Activated CD8-positive, alpha-beta memory T cell treated with anti-CD3 and anti-CD28 coated beads, Interleukin-2, amount 10 ng/mL, durations not matched to agents 7 days and 5 days (primary cell): ENCODE measurements at regions not wholly inside any gene's neighbourhood (a gene's known extent, or its start where the extent isn't known, plus 50 kb on each side); places are given as distances from the start of the nearest gene placed in this dataset.

ENCODE experiments used
- ATAC-seq: fragments of 150-1000 bp; cut with Tn5 transposase; one replicate; pipeline ENCODE4 v1.10.0; 2021; ENCODE audit warnings: moderate library complexity
- CTCF ChIA-PET: fragments of 350-600 bp; sonication (Branson Sonifier 250); formaldehyde crosslinking; loops from one replicate; lab custom pipeline; 2021; ENCODE audit warnings: antibody characterized with exemption; lab: Charles Lee
- DNase-seq: peaks from one replicate; pipeline ENCODE4 v3.0.0-alpha.2; 2020
- H3K27ac Mint-ChIP-seq: one replicate; pipeline ENCODE4 v1.8.0; 2021; ENCODE audit warnings: mild to moderate bottlenecking, mixed read lengths
- H3K27me3 Mint-ChIP-seq: one replicate; pipeline ENCODE4 v1.8.0; 2021; ENCODE audit warnings: mixed read lengths
- H3K36me3 Mint-ChIP-seq: one replicate; pipeline ENCODE4 v1.8.0; 2021; ENCODE audit warnings: mild to moderate bottlenecking, mixed read lengths
- H3K4me1 Mint-ChIP-seq: one replicate; pipeline ENCODE4 v1.8.0; 2021; ENCODE audit warnings: mixed read lengths
- H3K4me3 Mint-ChIP-seq: one replicate; pipeline ENCODE4 v1.8.0; 2021; ENCODE audit warnings: mild to moderate bottlenecking, moderate library complexity, mixed read lengths
- H3K9me3 Mint-ChIP-seq: one replicate; pipeline ENCODE4 v1.8.0; 2022; ENCODE audit warnings: low read depth, mixed read lengths

DNA sequence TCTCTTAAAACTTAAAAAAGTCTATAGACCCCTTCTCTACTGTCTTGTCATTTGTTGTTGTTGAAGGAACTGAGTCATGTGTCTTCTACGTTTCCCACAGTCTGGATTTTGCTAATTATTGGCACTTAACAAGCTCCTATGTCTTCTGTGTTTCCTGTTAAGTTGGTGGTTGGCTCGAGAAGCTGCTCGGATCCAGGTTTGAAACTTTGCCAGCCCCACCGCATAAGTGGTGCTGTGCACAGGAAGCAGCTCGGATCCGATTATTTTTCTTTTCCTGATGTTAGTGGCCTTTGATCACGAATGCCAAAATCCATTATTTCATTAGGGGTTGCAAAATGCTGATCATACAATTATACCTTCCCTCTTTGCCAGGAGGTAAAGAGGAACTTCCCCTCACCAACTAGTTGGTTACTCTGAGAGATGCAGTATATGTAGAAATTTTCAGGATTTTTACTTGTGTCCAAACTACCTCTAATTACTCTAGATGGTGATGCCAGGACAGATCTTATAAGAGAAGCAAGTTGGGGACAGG is 186.5 kb downstream of the NSG2 start:
- H3K4me3 Mint-ChIP-seq, result no peak overlapping the region
- no peaks in the 10 kb centered on the region for H3K27me3 Mint-ChIP-seq
- peaks cover 3% of the 10 kb centered on the region for H3K9me3 Mint-ChIP-seq
- no peak overlapping the region for H3K27ac Mint-ChIP-seq
- CTCF ChIA-PET, result no interaction called here
- no peak for DNase-seq
- no peaks in the 10 kb centered on the region for H3K4me1 Mint-ChIP-seq
- no peaks in the 10 kb centered on the region for H3K36me3 Mint-ChIP-seq
- no peak for ATAC-seq

DNA sequence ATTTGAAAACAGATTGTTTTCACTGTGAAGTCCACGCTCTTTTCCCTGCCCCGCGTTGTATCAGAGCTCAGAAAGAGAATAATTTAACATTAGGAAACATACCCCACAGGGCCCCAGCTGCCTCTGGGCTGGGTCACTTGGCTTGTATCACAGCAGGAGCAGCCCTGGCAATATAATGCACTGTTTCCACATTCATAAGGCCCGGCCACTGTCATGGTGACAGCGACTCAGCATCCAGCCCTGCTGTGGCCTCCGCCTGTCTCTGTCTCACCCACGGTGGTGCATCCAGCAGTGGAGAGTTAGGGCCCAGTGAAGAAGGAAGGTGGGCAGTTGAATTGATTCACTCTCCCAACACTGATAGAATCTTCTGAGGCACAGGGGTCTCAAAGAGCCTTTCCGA is 188.9 kb downstream of the NSG2 start:
- Mint-ChIP-seq H3K4me1 (no peaks in the 10 kb centered on the region), H3K27me3 (no peaks in the 10 kb centered on the region), H3K9me3 (peaks cover 3% of the 10 kb centered on the region), H3K27ac (no peak overlapping the region), H3K36me3 (no peaks in the 10 kb centered on the region), H3K4me3 (no peak overlapping the region)
- DNase-seq, result no peak
- CTCF ChIA-PET, result no interaction called here
- no peak for ATAC-seq

DNA sequence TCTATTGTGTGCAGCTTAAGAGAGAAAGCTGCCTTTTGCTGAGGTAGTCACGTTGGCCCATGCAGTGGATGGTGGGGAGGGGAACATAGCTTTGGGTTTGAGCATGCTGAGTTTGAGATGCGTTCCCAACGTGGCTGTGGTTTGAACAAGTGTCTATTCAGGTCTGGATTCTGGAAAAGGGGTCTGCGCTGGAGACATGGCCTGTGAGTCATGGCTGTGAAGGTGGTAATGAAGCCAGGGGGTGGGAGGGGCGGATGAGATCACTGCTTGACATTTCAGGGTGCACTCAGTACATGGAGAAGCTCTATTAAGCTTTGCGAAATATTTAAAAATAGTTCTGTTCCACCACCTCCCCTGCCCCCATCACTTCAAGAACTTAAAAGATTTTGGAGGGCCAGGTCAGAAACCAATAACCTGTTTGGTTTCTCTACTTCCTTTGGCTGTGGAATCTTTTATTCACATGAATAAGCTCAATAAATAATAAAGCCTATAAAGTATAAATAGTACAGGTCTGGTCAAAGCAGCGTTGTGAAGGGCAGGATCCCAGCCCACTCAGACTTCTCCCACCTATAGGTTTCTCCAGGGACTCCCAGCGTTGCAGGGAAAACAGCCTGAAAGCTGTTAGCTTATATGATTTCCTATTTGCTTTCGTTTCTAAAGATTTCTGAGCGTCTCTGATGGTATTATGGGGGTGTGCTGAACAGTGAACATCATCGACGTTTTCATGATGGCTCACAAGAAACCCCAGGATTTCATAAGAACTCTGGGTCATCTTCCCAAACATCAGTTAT is 189.9 kb downstream of the NSG2 start:
- Mint-ChIP-seq H3K36me3 (no peaks in the 10 kb centered on the region), H3K27ac (no peak overlapping the region), H3K9me3 (peaks cover 3% of the 10 kb centered on the region), H3K4me3 (no peak overlapping the region), H3K27me3 (no peaks in the 10 kb centered on the region), H3K4me1 (no peaks in the 10 kb centered on the region)
- CTCF ChIA-PET, result no interaction called here
- no peak for DNase-seq
- no peak for ATAC-seq

DNA sequence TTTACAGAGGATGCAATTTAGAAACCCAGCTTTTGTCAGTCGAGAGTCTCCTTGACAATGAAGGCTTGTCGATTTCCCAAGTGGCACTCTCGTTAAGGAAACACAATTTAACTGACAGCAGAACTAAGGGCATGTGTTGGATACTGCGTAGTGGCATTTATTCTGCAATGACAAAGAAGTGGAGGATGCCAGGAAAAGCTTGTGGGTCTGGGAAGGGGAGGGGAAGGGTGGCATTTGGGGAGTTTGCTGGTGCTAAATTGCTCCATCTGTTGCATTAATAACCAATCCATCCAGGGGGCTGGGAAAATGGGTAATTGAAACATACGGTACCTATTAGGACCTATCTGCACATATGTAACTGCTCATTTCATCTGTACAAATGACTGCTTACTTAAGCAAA is 190.6 kb downstream of the NSG2 start:
- Mint-ChIP-seq H3K4me3 (no peak overlapping the region), H3K27me3 (no peaks in the 10 kb centered on the region), H3K27ac (no peak overlapping the region), H3K9me3 (peaks cover 3% of the 10 kb centered on the region), H3K36me3 (no peaks in the 10 kb centered on the region), H3K4me1 (no peaks in the 10 kb centered on the region)
- no peak for DNase-seq
- ATAC-seq, result no peak
- CTCF ChIA-PET, result no interaction called here

DNA sequence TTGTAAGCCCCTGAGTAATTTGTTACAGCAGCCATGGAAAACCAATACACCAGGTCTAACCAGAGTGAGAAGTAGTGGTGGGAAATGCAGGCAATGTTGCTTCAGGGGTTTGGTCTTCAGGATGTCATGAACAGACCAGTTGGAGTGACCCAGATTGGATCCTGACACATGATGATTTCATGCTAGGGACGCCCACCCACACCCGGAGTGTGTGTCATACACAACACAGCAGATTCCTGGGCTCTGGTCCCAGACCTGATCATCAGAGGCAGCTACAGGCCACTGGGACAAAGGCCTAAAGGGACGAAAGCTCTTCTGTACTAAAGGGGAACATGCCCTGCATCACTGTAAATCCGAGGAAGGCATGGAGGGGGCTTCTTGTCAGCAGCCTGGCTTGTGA is 194.2 kb downstream of the NSG2 start:
- H3K4me1 Mint-ChIP-seq, result no peaks in the 10 kb centered on the region
- ATAC-seq (no peak), DNase-seq (no peak)
- no peak overlapping the region for H3K4me3 Mint-ChIP-seq
- no peaks in the 10 kb centered on the region for H3K36me3 Mint-ChIP-seq
- H3K27ac Mint-ChIP-seq, result no peak overlapping the region
- no peaks in the 10 kb centered on the region for H3K27me3 Mint-ChIP-seq
- CTCF ChIA-PET, result no interaction called here
- H3K9me3 Mint-ChIP-seq, result peaks cover 3% of the 10 kb centered on the region

DNA sequence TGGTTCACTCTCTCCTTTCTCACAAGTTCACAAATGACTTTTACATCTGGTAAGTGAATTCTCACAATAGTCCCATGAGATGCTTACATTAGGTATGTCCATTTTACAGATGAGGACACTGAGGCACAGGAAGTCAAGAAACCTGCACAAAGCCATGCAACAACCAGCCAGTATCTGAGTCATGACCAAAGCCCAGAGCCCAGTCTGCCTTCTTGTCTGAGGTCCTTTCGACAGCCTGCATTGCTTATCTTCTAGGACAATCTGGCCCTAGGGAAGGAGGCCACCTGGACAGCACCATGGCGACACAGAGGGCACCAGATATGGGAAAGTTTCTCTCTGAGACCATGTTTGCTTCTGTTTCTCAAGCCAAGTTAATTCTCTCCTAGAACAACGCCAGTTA is 197.1 kb downstream of the NSG2 start:
- Mint-ChIP-seq H3K4me1 (no peaks in the 10 kb centered on the region), H3K9me3 (peaks cover under 1% of the 10 kb centered on the region), H3K4me3 (no peak overlapping the region), H3K36me3 (no peaks in the 10 kb centered on the region), H3K27ac (no peak overlapping the region), H3K27me3 (no peaks in the 10 kb centered on the region)
- DNase-seq, result no peak
- CTCF ChIA-PET, result no interaction called here
- no peak for ATAC-seq

DNA sequence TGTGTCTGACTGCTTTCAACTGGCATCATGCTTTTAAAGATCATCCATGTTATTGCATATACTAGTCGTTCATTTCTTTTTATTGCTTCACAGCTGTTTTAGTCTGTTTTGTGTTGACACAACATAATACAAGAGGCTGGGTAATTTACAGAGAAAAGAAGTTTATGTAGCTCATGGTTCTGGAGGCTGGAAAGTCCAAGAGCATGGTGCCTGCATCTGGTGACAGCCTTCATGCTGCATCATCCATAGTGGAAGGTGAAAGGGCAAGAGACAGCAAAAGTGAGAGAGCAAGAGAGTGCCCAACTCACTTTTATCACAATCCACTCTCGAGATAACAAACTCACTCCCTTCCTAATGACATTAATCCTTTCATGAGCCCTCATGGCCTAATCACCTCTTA is 198.4 kb downstream of the NSG2 start:
- no peaks in the 10 kb centered on the region for H3K27me3 Mint-ChIP-seq
- no peak overlapping the region for H3K4me3 Mint-ChIP-seq
- DNase-seq, result no peak
- CTCF ChIA-PET, result no interaction called here
- no peaks in the 10 kb centered on the region for H3K36me3 Mint-ChIP-seq
- no peak for ATAC-seq
- H3K4me1 Mint-ChIP-seq, result no peaks in the 10 kb centered on the region
- H3K9me3 Mint-ChIP-seq, result peaks cover 3% of the 10 kb centered on the region
- H3K27ac Mint-ChIP-seq, result no peak overlapping the region

DNA sequence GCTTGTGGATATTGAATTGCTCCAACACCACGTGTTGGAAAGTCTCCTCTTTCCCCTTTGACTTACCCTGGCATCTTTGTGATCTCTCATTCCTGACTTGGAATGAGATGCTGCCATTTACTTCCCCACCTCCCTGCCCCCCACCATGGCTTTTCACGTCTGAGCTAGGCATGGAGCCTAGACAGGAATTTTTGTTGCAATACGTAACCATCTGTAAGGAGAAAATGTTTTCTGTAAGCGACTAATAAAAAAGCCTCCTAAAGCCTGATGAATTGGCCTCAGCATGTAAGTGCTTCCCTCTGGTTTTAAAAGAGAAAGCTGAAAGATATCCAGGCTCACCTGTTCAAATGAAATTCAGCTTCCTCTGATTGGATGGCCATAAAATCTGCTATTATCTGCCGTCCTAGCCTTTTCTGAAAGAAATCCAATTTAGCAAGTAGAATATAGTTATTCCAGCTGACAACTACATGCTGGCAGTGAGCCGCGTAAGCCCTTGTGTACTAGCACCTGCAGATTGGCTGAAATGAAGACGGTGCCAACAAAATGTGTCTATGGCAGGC is 200.1 kb downstream of the NSG2 start:
- ATAC-seq (no peak), DNase-seq (no peak)
- no peak overlapping the region for H3K4me3 Mint-ChIP-seq
- H3K4me1 Mint-ChIP-seq, result no peaks in the 10 kb centered on the region
- CTCF ChIA-PET, result no interaction called here
- H3K27ac Mint-ChIP-seq, result no peak overlapping the region
- no peaks in the 10 kb centered on the region for H3K36me3 Mint-ChIP-seq
- no peaks in the 10 kb centered on the region for H3K27me3 Mint-ChIP-seq
- peaks cover 5% of the 10 kb centered on the region for H3K9me3 Mint-ChIP-seq

DNA sequence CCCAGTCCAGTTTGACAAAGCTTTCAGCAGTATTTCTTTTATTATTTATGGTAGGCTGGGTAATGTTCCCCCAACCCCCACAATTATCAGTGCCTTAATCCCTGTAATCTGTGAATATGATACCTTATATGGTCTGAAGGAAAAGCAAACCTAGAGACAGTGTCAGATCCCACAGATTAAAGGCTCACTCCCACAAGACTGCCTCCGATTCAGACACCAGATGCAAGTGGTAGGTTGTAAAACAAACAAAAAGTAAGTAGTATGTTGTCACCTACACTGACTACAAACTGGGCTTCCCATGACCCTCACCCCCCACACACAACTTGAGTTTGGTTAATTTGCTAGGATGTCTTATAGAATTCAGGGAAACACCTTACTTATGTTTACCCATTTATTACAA is 201.2 kb downstream of the NSG2 start:
- Mint-ChIP-seq H3K9me3 (peaks cover 5% of the 10 kb centered on the region), H3K36me3 (no peaks in the 10 kb centered on the region), H3K27ac (no peak overlapping the region), H3K4me1 (no peaks in the 10 kb centered on the region), H3K4me3 (no peak overlapping the region), H3K27me3 (no peaks in the 10 kb centered on the region)
- CTCF ChIA-PET, result no interaction called here
- DNase-seq (no peak), ATAC-seq (no peak)

DNA sequence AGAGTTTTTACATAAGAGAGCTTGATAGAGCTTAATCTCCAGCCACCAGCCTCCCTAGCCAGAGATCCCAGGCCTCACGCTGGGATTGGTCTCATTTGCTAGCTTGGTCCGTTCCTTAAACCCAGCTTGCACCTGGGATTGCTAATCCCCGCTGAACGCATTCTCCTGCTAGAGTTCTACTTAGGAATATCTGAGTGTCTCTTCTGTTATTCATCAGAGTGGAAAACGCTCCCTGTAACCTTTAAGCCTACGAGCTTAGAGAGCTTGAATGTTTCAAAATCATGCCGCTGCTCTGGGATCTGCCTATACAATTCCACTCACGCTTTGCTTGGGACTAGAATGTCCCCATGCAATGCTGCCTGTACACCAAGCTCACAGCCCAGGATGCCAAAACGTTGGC is 201.8 kb downstream of the NSG2 start:
- no peak overlapping the region for H3K27ac Mint-ChIP-seq
- no peaks in the 10 kb centered on the region for H3K36me3 Mint-ChIP-seq
- no peak for ATAC-seq
- peaks cover 5% of the 10 kb centered on the region for H3K9me3 Mint-ChIP-seq
- DNase-seq, result no peak
- no peak overlapping the region for H3K4me3 Mint-ChIP-seq
- CTCF ChIA-PET, result no interaction called here
- H3K27me3 Mint-ChIP-seq, result no peaks in the 10 kb centered on the region
- H3K4me1 Mint-ChIP-seq, result no peaks in the 10 kb centered on the region

DNA sequence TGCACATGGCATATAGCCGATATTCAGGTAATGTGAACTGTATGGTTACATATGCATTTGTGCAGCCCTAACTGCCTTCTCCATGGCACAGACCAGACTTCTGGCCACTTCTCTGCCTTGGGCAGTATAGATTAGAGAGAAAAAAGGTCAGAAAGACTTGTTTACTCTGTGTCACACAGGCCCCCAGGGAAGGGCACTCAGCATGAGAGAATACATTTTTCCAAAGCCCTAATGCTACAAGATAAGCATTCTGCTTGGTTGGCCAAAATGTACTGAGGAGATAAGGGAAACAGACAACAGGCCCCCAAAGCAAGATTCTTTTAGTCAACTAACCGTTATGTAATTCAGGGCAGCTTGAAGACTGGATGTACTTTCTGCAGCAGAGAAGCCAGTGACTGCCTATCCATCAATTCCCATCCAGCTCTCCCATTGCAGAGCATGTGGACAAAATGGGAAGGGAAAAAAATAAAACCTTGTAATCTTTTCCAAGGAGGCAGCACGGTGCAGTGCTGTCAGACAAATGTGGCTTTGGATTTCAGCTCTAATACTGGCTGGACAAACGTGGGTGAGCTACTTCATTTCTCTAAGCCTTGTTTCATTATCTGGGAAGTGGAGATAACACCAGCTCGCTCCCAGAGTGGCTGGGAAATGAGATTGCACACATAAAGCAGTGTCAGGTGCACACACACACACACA is 205.9 kb downstream of the NSG2 start:
- Mint-ChIP-seq H3K36me3 (no peaks in the 10 kb centered on the region), H3K27me3 (no peaks in the 10 kb centered on the region)
- CTCF ChIA-PET, result no interaction called here

DNA sequence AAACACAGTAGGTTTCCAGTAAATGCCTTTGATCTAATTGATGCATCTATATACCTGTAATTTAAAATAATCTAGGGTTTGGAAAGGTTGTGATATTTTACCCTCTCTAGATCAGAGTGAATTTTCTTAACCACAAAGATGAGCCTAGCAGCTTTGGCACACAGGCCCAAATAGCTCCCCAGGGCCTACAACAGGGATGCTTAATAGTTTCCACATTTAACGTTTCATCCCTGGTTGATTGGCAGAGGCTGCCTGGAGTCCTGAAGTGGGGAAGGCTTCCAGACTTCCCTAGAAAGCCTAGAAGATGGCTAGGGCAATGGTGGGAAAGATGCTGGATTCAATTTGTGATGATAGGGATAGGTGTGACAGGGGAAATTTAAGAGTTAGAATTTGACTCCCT is 206.6 kb downstream of the NSG2 start:
- Mint-ChIP-seq H3K27me3 (no peaks in the 10 kb centered on the region), H3K27ac (no peak overlapping the region), H3K4me3 (no peak overlapping the region), H3K4me1 (no peaks in the 10 kb centered on the region), H3K9me3 (peaks cover 5% of the 10 kb centered on the region), H3K36me3 (no peaks in the 10 kb centered on the region)
- DNase-seq (no peak), ATAC-seq (no peak)
- CTCF ChIA-PET, result no interaction called here

More for the DNA sequence above, 205.9 kb downstream of the NSG2 start:
- ATAC-seq (no peak), DNase-seq (no peak)
- peaks cover 5% of the 10 kb centered on the region for H3K9me3 Mint-ChIP-seq
- H3K27ac Mint-ChIP-seq, result no peak overlapping the region
- H3K4me3 Mint-ChIP-seq, result no peak overlapping the region
- no peaks in the 10 kb centered on the region for H3K4me1 Mint-ChIP-seq

DNA sequence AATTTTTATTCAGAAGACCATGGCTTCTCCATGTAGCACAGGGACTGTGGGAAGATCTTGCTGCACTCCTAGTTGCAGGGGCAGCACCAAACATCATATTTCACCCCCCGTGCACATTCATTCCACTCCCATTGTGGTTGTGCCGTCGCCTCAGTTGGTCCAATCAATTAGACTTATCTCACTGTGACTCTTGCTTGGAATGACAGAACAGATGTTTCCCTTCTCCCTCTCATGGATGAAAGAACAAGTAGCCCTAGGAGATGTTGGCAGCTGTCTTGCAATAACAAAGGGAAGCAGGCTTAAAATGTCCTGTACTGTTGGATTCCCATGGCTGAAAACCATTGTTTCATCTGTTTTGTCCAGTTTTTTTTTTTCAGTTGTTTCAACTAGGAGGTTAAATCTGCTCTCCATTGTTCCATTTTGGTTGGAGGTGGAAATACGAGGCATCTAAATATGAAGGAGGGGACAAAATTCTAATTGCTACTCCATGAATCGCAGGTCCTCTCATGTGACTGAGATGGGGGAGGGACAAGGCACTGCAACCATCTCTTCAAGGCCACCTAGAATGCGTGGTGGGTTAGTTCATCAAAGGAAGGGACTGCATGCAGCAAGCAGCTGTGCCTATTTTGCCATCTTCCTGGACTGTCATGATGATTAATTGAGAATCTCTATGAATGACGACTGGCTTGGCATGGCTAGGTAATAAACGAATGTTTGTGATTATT is 214.4 kb downstream of the NSG2 start:
- ATAC-seq (no peak), DNase-seq (no peak)
- Mint-ChIP-seq H3K27me3 (no peaks in the 10 kb centered on the region), H3K4me3 (no peak overlapping the region), H3K36me3 (no peaks in the 10 kb centered on the region), H3K4me1 (no peaks in the 10 kb centered on the region), H3K27ac (no peak overlapping the region), H3K9me3 (no peaks in the 10 kb centered on the region)
- CTCF ChIA-PET, result no interaction called here
